KOPT-K1 (cell line): ENCODE measurements at regions not wholly inside any gene's neighbourhood (a gene's known extent, or its start where the extent isn't known, plus 50 kb on each side); places are given as distances from the start of the nearest gene placed in this dataset.

Source experiments
- H3K27ac ChIP-seq: fragments of 200-600 bp; sonication (generic); 2 replicates; pipeline ENCODE4 v1.5.1; 2016; ENCODE audit warnings: antibody characterized with exemption, mild to moderate bottlenecking, low read depth, low read length; ENCODE audit not compliant: poor library complexity, severe bottlenecking
- H3K36me3 ChIP-seq: fragments of 200-600 bp; sonication (generic); 2 replicates; pipeline ENCODE4 v1.5.1; 2017; ENCODE audit warnings: antibody characterized with exemption, mild to moderate bottlenecking, low read length, moderate library complexity; ENCODE audit not compliant: insufficient read depth
- H3K9me3 ChIP-seq: fragments of 200-600 bp; sonication (generic); 2 replicates; pipeline ENCODE4 v1.5.1; 2017; ENCODE audit warnings: antibody characterized with exemption, low read length, mild to moderate bottlenecking; ENCODE audit not compliant: insufficient read depth, poor library complexity, severe bottlenecking

DNA sequence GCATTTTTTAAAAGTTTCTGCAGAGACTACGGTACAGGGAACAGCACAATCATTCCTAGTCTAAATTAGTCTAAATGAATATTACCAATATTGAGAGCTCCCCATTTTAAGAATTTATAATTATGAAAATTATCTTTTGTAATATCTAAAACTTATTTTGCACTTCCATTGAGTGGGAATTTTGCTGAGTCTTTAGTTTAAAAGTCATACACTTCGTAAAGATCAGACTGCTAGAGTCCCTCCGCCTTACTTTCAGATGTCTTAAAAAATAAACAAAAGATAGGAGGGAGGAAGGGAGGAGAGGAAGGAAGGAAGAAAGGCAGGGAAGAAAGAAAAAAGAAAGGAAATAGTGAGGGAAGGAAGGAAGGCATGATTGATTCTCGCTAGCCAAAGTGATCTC lies 278.2 kb upstream of the PRDM1 start:
- H3K9me3 ChIP-seq = no peaks in the 10 kb centered on the region
- no peaks in the 10 kb centered on the region for H3K36me3 ChIP-seq
- H3K27ac ChIP-seq = peak overlapping the region; percentile 96

DNA sequence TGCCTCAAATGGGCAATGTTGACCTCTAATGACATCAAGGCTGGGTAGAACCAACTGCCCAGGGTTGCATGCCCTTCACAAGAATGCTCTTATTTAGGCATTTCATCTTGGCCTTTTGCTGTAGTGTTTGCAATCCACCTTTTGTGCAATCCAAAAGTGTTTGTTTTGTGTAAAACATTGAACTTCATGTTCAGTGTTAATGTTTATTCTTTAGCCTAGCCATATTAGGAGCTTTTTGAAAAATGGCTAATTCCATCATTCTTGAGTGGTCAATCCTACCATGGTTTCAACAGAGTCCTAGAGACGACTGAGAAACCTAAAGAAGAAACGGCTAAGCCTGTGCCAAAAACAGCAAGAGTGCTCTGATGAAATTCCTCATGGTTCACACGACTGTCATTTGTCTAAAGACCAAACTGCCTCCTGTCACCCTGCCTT lies 279.6 kb upstream of the PRDM1 start:
- no peaks in the 10 kb centered on the region for H3K36me3 ChIP-seq
- H3K9me3 ChIP-seq = no peaks in the 10 kb centered on the region
- no peak overlapping the region for H3K27ac ChIP-seq

GRCh38 chr6:105805501-105806023 lies 280.6 kb upstream of the PRDM1 start:
- Histone ChIP-seq H3K36me3 (no peaks in the 10 kb centered on the region), H3K9me3 (no peaks in the 10 kb centered on the region), H3K27ac (no peak overlapping the region)

DNA sequence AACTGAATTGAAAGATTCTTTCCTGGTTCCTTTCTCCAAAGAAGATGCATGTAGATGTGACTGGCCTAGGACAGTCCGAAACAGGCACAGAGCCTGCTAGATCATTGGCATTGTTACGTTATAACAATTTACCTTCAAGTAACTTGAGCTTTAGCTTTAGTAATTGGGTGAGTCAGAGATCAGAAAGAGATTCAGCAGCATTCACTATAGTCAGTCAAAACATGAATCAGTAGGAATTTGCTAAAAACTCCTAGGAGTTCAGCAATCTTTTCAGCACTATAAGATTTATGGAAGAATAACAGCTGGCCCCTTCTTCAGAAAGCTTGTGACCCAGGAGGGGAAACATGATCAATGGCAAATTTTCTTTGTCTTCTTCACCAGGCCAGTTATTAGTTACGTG lies 281.7 kb upstream of the PRDM1 start:
- no peaks in the 10 kb centered on the region for H3K36me3 ChIP-seq
- H3K27ac ChIP-seq = no peak overlapping the region
- no peaks in the 10 kb centered on the region for H3K9me3 ChIP-seq

GRCh38 chr6:105804000-105804399 lies 282.1 kb upstream of the PRDM1 start:
- Histone ChIP-seq H3K27ac (no peak overlapping the region), H3K36me3 (no peaks in the 10 kb centered on the region), H3K9me3 (no peaks in the 10 kb centered on the region)

DNA sequence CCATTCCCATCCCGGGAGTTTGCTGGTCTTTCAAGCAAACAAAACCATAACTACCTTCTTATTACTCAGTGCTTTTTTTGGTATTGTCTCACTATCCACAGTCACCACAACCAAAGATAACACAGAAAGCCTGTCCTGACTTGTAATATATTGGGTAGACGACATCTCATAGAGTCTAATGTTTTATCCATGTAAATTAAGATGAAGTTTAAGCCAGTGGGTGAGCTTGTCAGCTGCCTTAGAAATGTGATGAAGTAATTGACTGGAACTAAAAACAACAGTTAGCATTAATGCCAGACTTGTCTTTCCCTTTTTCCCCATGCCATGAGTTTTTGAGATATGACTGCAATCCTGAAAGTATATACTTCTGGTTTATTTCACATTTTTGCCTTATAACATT lies 282.7 kb upstream of the PRDM1 start:
- no peak overlapping the region for H3K27ac ChIP-seq
- no peaks in the 10 kb centered on the region for H3K9me3 ChIP-seq
- H3K36me3 ChIP-seq = no peaks in the 10 kb centered on the region

DNA sequence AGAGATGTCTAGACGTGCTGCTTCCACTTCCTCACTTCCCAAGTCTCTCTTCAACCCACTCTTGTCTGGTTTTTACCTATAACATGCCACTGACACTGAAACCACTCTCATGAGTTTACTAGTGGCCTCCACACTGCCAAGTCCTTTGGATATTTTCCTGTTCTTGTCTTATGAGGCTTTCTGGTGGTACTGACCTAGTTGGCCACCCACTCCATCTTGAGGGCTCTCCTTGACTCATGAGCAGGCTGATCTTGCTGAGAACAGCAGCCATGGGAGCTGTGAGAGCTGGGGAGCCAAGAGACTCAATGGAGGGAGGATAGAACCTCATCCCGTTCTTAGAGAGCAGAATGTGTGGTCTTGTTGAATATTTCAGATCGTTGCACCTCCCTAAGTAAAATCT lies 283.4 kb upstream of the PRDM1 start:
- Histone ChIP-seq H3K9me3 (no peaks in the 10 kb centered on the region), H3K36me3 (no peaks in the 10 kb centered on the region), H3K27ac (no peak overlapping the region)

DNA sequence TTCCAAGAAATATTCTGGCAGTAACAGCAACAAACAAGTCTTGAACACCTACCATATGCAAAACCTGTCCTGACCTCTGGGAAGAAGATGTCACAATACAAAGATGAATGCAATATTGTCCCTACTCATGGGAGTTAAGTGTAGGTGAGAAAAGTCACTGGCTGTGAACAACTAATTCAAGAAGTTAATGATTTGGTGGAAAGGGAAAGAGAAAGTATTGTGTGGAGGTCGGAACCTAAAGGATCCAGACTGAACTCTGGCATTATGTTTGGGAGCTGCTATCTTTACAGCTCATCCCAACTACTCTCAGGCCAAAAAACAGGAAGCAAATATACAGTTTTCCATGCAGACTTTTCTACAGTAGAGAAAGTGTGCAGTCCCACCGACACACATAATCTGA lies 285.3 kb upstream of the PRDM1 start:
- no peaks in the 10 kb centered on the region for H3K36me3 ChIP-seq
- H3K9me3 ChIP-seq = no peaks in the 10 kb centered on the region
- no peak overlapping the region for H3K27ac ChIP-seq

DNA sequence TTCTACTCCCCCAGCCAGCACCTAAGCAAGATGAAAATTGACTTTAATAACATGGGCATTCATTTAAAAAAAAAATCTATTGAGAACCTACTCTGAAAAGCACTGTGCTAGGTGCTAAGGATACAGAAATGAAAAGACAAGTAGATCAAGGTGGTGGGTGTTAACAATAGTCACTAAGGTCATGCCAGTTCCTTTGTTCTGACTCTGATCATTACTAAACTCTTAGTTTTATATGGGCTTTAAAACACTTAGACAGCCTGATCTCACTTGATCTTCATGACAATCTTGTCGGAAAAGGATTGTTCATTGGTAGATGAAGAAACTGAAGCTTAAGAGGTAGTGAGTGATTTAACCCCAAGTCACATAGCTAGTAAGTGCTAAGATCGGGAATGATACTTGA lies 285.7 kb upstream of the PRDM1 start:
- H3K36me3 ChIP-seq = no peaks in the 10 kb centered on the region
- no peaks in the 10 kb centered on the region for H3K9me3 ChIP-seq

GRCh38 chr6:105799056-105799455 lies 287.1 kb upstream of the PRDM1 start:
- H3K9me3 ChIP-seq = no peaks in the 10 kb centered on the region
- H3K27ac ChIP-seq = no peak overlapping the region
- no peaks in the 10 kb centered on the region for H3K36me3 ChIP-seq

More for the DNA sequence above, 285.7 kb upstream of the PRDM1 start:
- no peak overlapping the region for H3K27ac ChIP-seq

GRCh38 chr6:105797983-105798453 lies 288.1 kb upstream of the PRDM1 start:
- Histone ChIP-seq H3K27ac (no peak overlapping the region), H3K36me3 (no peaks in the 10 kb centered on the region), H3K9me3 (no peaks in the 10 kb centered on the region)

DNA sequence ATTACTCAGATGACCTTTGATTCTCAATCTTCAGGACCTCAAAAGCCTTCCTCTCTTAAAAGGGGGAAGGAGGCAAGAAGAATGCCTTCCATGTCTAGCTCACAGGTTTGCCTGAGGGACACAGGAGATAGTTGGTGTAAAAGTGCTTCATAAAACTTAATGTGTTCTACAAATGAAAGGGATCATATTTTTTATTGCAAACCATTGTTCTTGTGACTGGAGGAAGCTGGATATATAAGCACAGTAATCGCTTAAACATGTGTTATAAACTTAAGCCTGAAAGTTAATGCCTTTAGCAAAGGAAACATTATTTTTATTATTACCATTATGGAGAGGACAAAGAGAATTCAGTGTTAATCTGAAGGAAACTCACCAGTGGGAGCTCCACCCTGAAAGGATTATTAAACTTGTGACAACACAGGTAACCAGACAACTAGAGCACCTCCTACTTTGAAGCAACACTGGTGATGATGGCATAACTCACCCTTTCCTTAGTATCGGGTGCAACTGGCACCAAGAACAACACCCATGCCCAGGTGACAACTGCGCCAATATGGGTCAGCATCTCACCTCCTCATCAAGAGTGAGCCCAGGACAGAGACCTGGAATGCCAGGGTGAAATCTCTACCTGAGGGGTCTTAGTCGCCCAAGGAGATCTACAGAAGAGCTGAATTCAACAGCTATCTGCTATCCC lies 288.7 kb upstream of the PRDM1 start:
- Histone ChIP-seq H3K27ac (no peak overlapping the region), H3K9me3 (no peaks in the 10 kb centered on the region), H3K36me3 (no peaks in the 10 kb centered on the region)

DNA sequence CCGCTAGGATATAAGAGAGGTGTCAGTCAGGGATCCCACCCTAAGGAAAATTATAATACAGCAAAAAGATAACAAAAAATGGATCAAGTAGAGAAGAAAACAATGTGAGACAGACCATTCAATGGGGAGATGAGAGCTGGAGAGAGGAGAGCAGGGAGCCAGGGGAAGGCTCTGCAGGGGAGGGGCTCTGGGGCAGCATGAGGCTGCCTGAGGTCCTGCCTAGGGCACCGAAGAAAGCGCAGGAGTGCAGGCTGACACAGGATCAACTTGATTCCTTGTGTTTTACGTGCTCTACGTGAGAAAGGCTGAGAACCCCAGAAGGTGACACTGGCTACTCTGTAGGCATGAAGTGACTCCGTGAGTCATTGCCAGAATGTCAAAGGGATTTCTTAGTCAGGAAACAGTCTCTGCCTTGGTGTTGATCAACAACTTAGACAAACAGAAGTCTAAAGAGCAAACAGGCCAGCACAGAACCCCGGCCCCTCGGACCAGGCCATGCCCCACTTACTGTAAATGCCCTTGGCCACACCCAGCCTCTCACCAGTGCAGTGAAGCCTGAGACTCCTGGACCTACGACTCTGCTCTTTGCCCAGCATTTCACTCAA lies 290.1 kb upstream of the PRDM1 start:
- H3K27ac ChIP-seq = no peak overlapping the region

DNA sequence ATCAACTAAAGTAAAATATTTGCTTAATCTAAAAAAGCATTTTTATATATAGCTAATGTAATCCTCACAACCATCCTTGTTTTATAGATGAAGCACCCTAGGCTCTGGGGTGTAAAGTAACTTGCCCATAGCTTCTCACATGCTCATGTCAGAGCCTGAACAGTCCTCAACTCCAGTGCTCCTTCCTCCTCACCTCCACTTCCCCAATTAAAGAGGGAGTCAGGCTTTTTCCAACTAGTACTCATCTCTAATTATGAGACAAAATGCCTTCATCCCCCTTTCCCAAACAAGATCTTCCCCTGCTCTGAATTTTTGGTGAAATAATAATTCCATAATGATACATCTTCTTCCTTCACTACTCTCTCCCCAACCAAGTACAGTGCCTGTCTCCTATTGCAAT lies 290.8 kb upstream of the PRDM1 start:
- no peaks in the 10 kb centered on the region for H3K9me3 ChIP-seq
- H3K36me3 ChIP-seq = no peaks in the 10 kb centered on the region
- H3K27ac ChIP-seq = no peak overlapping the region

More for the DNA sequence above, 290.1 kb upstream of the PRDM1 start:
- H3K36me3 ChIP-seq = no peaks in the 10 kb centered on the region
- no peaks in the 10 kb centered on the region for H3K9me3 ChIP-seq

- no peaks in the 10 kb centered on the region for H3K9me3 ChIP-seq
- no peaks in the 10 kb centered on the region for H3K36me3 ChIP-seq
- H3K27ac ChIP-seq = no peak overlapping the region
Observed at GRCh38 chr6:105794870-105795269, 291.3 kb upstream of the PRDM1 start.

DNA sequence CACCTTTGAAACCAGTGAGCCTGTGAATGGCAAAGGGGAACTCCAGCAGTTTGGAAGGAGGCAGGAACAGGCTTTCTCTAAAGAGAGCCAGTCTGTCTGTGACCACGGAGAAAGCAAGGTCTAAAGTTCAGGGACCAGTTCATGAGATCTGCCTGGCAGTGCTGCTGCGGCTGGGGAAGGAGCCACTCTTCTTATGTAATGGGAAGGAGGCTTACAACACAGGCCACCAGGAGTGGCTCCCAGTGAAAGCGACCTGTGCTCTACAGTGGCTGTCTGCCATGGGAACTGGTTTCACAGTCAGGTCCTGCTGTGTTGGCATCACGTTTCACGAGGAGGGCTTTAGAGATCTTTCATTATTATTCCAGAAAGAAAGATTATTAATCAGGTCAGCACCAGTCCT lies 291.9 kb upstream of the PRDM1 start:
- H3K9me3 ChIP-seq = no peaks in the 10 kb centered on the region
- H3K27ac ChIP-seq = no peak overlapping the region
- H3K36me3 ChIP-seq = no peaks in the 10 kb centered on the region
